HEK293T (cell line): ENCODE measurements at regions not wholly inside any gene's neighbourhood (a gene's known extent, or its start where the extent isn't known, plus 50 kb on each side); places are given as distances from the start of the nearest gene placed in this dataset.

Source experiments
- CTCF ChIA-PET: fragments of 350-600 bp; formaldehyde crosslinking; extraction: SDS; loops from one replicate; lab custom pipeline; 2021; ENCODE audit warnings: antibody characterized with exemption, inconsistent platforms; lab: Yijun Ruan, JAX
- POLR2A ChIA-PET: fragments of 350-600 bp; formaldehyde crosslinking; extraction: SDS; loops from one replicate; lab custom pipeline; 2020; ENCODE audit warnings: antibody characterized with exemption, inconsistent platforms; lab: Yijun Ruan, JAX
- DNase-seq: peaks from one replicate; pipeline ENCODE4 v3.0.0; 2012; ENCODE audit warnings: mixed read lengths; ENCODE audit errors: extremely low spot score
- ARNT ChIP-seq: fragments of 450-650 bp; IDR thresholded peaks from 2 replicates; pipeline ENCODE4 v1.6.1; 2017; ENCODE audit warnings: mild to moderate bottlenecking
- BHLHE40 ChIP-seq: fragments of 450-650 bp; IDR thresholded peaks from 2 replicates; pipeline ENCODE4 v1.6.1; 2016; ENCODE audit warnings: mild to moderate bottlenecking, moderate library complexity, borderline replicate concordance
- CTBP1 ChIP-seq: fragments of 450-650 bp; IDR thresholded peaks from 2 replicates; pipeline ENCODE4 v1.6.1; 2016; ENCODE audit warnings: borderline replicate concordance
- ELF4 ChIP-seq: fragments of 450-650 bp; IDR thresholded peaks from 2 replicates; pipeline ENCODE4 v1.6.1; 2017; ENCODE audit warnings: antibody characterized with exemption
- FOXA1 ChIP-seq: fragments of 450-650 bp; IDR thresholded peaks from 2 replicates; pipeline ENCODE4 v1.6.1; 2016; ENCODE audit warnings: mild to moderate bottlenecking
- FOXK2 ChIP-seq: fragments of 450-650 bp; IDR thresholded peaks from 2 replicates; pipeline ENCODE4 v1.6.1; 2016; ENCODE audit warnings: mild to moderate bottlenecking
- FOXM1 ChIP-seq: fragments of 450-650 bp; IDR thresholded peaks from 2 replicates; pipeline ENCODE4 v1.6.1; 2017; ENCODE audit warnings: mild to moderate bottlenecking, borderline replicate concordance
- HDGF ChIP-seq: fragments of 450-650 bp; IDR thresholded peaks from 2 replicates; pipeline ENCODE4 v1.6.1; 2017; ENCODE audit warnings: antibody characterized with exemption, borderline replicate concordance
- L3MBTL2 ChIP-seq: fragments of 450-650 bp; conservative IDR thresholded peaks from 2 replicates; pipeline ENCODE4 v1.6.1; 2016; ENCODE audit warnings: mild to moderate bottlenecking
- LEF1 ChIP-seq: fragments of 450-650 bp; IDR thresholded peaks from 2 replicates; pipeline ENCODE4 v1.6.1; 2017; ENCODE audit warnings: mild to moderate bottlenecking, borderline replicate concordance
- NFRKB ChIP-seq: fragments of 450-650 bp; IDR thresholded peaks from 2 replicates; pipeline ENCODE4 v1.6.1; 2016; ENCODE audit warnings: mild to moderate bottlenecking, moderate library complexity
- PKNOX1 ChIP-seq: fragments of 450-650 bp; IDR thresholded peaks from 2 replicates; pipeline ENCODE4 v1.6.1; 2016
- SP1 ChIP-seq: fragments of 450-650 bp; IDR thresholded peaks from 2 replicates; pipeline ENCODE4 v1.6.1; 2017
- SUZ12 ChIP-seq: fragments of 450-650 bp; IDR thresholded peaks from 2 replicates; pipeline ENCODE4 v1.6.1; 2016; ENCODE audit warnings: mild to moderate bottlenecking
- TARDBP ChIP-seq: fragments of 450-650 bp; IDR thresholded peaks from 2 replicates; pipeline ENCODE4 v1.6.1; 2016
- ZNF384 ChIP-seq: fragments of 450-650 bp; IDR thresholded peaks from 2 replicates; pipeline ENCODE4 v1.6.1; 2016

DNA sequence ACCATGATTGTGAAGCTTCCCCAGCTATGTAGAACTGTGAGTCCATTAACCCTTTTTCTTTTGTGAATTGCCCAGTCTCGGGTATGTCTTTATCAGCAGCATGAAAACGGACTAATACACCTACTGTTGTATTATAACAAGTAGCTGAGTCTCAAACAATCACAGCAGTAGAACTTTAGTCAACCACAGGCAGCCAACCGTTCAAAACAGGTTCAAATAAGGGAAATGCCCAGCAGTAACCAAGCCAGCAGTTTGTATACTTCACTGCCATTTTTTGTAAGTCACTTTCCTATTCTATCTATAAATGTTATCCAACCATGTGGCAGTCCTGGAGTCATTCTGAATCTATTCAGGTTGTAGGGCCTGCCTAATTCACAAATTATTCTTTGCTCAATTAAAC is 1560.6 kb upstream of the SLC39A10 start:
- no peak for TF ChIP-seq BHLHE40
- TF ChIP-seq L3MBTL2 = no peak
- no peak for TF ChIP-seq HDGF
- ChIA-PET CTCF (interaction anchor here (0.7 kb wide), 1 partner anchor 553 kb away, joined by 3 read pairs; no protein-coding TSS in a partner anchor), POLR2A (no interaction called here)
- no peak for DNase-seq

GRCh38 chr2:194095359-194095758 is 1561.7 kb upstream of the SLC39A10 start:
- no peak for DNase-seq
- CTCF ChIA-PET = no interaction called here
- TF ChIP-seq L3MBTL2 (no peak), LEF1 (no peak), FOXA1 (no peak), BHLHE40 (no peak), CTBP1 (no peak), NFRKB (no peak), ARNT (no peak), SP1 (no peak), PKNOX1 (no peak), SUZ12 (no peak), TARDBP (no peak), ELF4 (no peak), HDGF (no peak), FOXK2 (no peak), FOXM1 (no peak)
- POLR2A ChIA-PET = no interaction called here

GRCh38 chr2:194090251-194090905 is 1566.6 kb upstream of the SLC39A10 start:
- TF ChIP-seq PKNOX1 (no peak), ELF4 (no peak), LEF1 (no peak), FOXA1 (no peak), ARNT (no peak), TARDBP (no peak), HDGF (no peak), BHLHE40 (no peak)
- CTCF ChIA-PET = no interaction called here
- no peak for DNase-seq
- POLR2A ChIA-PET = no interaction called here

DNA sequence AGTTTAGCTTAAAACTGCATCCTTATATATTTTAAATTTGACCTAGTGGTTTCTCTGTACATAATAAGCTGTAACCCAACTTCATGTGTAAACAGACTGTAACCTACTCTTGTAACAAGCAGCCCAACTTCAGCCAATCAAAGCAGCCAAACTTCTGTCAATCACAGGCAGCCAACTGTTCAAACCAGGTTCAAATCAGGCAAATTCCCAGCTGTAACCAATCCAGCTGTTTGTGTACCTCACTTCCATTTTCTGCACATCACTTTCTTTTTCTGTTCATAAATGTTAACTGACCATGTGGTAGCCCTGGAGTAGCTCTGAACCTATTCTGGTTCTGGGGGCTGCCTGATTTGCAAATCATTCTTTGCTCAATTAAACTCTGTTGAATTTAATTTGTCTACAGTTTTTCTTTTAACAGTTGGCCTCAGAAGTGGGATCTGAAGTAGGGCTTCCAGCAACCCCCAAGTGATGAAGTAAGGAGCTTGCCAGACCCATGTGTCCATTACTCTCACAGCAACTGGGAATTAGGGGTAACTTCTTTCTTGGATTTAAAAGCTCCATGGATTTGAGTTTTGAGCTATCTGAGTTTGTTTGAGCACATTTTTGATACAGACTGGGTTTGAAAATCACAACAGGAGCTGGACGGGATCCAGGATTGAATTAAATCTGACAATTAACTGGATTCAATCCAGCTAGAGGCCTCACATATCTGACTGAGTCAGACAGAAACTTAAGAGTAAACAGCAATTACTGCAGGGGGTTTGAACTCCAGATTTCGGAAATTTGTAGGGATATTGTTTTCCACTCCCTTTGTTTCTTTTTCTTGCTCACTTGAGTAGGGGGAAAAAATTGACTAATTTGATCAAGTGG is 1569.7 kb upstream of the SLC39A10 start:
- no peak for TF ChIP-seq FOXK2
- TF ChIP-seq FOXA1 = no peak
- no peak for TF ChIP-seq L3MBTL2
- TF ChIP-seq SP1 = no peak
- no peak for TF ChIP-seq HDGF
- TF ChIP-seq ZNF384 = no peak
- no peak for TF ChIP-seq BHLHE40
- POLR2A ChIA-PET = no interaction called here
- no peak for DNase-seq
- CTCF ChIA-PET = no interaction called here

- no peak for TF ChIP-seq PKNOX1
- ChIA-PET POLR2A (no interaction called here), CTCF (no interaction called here)
These were observed 1570.9 kb upstream of the SLC39A10 start for GRCh38 chr2:194086129-194086528.

DNA sequence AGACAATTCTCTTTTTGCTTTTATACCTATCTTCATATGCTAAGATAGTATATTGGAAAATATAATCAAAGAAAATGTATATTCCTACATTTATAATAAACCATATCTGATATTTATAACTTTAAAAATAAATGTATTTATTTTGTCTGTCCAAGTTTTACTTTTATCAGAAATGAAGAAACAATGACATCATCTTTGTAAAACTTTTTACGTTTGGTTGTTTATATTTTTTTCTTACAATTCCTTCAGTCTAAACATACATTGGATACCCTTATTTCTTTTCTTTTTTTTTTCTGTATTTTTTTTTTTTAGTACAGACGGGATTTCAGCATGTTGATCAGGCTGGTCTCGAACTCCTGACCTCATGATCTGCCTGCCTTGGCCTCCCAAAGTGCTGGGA is 1577.0 kb upstream of the SLC39A10 start:
- POLR2A ChIA-PET = no interaction called here
- DNase-seq = no peak
- TF ChIP-seq ARNT (no peak), NFRKB (no peak), PKNOX1 (no peak), ELF4 (no peak), SUZ12 (no peak), HDGF (no peak), CTBP1 (no peak), TARDBP (no peak), FOXK2 (no peak), SP1 (no peak), BHLHE40 (no peak), FOXM1 (no peak)
- CTCF ChIA-PET = no interaction called here

More at GRCh38 chr2:194086129-194086528, 1570.9 kb upstream of the SLC39A10 start:
- no peak for DNase-seq
